Calu3 (cell line): ENCODE measurements at regions not wholly inside any gene's neighbourhood (a gene's known extent, or its start where the extent isn't known, plus 50 kb on each side); places are given as distances from the start of the nearest gene placed in this dataset.

Source experiments
- BruUV-seq: library from RNA; stranded (reverse); fragments of 400-500 nt; replicated peaks from 2 replicates; lab custom pipeline; 2021; lab: Mats Ljungman, UMichigan
- CTCF ChIA-PET: fragments of 300-600 bp; sonication (Branson Sonifier 250); formaldehyde crosslinking; loops from one replicate; lab custom pipeline; 2022; ENCODE audit warnings: antibody characterized with exemption; lab: Charles Lee
- DNase-seq: peaks from one replicate; pipeline ENCODE4 v3.0.0; 2022
- H3K27ac Mint-ChIP-seq: one replicate; pipeline ENCODE4 v1.8.0; 2022; ENCODE audit warnings: mixed read lengths; ENCODE audit not compliant: unreplicated experiment
- H3K27me3 Mint-ChIP-seq: one replicate; pipeline ENCODE4 v1.8.0; 2022; ENCODE audit warnings: mixed read lengths; ENCODE audit not compliant: unreplicated experiment
- H3K36me3 Mint-ChIP-seq: one replicate; pipeline ENCODE4 v1.8.0; 2022; ENCODE audit warnings: mild to moderate bottlenecking, moderate library complexity, mixed read lengths; ENCODE audit not compliant: insufficient read depth, unreplicated experiment
- H3K4me1 Mint-ChIP-seq: one replicate; pipeline ENCODE4 v1.8.0; 2022; ENCODE audit warnings: mild to moderate bottlenecking, low read depth, mixed read lengths; ENCODE audit not compliant: unreplicated experiment
- H3K4me3 Mint-ChIP-seq: one replicate; pipeline ENCODE4 v1.8.0; 2022; ENCODE audit warnings: mild to moderate bottlenecking, low read depth, moderate library complexity, mixed read lengths; ENCODE audit not compliant: unreplicated experiment
- H3K9me3 Mint-ChIP-seq: one replicate; pipeline ENCODE4 v1.8.0; 2022; ENCODE audit warnings: low read depth, mixed read lengths; ENCODE audit not compliant: unreplicated experiment
- intact Hi-C: fragments of 100-400 bp; cut with micrococcal nuclease; formaldehyde crosslinking; loops from one replicate; pipeline ENCODE4 v1.10.0; 2022; ENCODE audit not compliant: unreplicated experiment
- TF ChIP-seq, protein P1 (sequence below): fragments of 200-600 bp; IDR thresholded peaks from one replicate; pipeline ENCODE4 v1.8.0; 2022; ENCODE audit warnings: antibody characterized with exemption; ENCODE audit not compliant: unreplicated experiment

DNA sequence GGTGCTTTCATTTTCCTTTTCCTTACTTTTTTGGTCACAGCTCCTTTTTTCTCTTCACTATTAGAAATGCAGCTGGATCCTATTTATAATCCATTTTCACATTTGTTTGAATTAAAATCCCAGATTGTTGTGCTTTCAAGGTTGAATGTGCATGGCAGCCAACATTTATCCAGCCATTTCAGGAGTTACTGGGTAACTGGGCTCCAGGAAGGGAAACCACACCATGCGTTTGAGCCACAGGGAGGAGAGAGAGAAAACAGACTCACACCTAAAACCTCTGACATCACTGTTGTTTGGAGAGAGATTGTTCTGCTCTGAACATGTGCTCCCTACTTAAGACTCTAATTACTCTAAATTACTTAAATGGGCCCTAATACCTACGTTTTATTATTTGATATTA lies 173.4 kb downstream of the BMP2 start:
- no peak for DNase-seq
- no peaks in the 10 kb centered on the region for H3K36me3 Mint-ChIP-seq
- no peak overlapping the region for H3K4me3 Mint-ChIP-seq
- intact Hi-C loops = no loop called here
- TF ChIP-seq, protein P1, sequence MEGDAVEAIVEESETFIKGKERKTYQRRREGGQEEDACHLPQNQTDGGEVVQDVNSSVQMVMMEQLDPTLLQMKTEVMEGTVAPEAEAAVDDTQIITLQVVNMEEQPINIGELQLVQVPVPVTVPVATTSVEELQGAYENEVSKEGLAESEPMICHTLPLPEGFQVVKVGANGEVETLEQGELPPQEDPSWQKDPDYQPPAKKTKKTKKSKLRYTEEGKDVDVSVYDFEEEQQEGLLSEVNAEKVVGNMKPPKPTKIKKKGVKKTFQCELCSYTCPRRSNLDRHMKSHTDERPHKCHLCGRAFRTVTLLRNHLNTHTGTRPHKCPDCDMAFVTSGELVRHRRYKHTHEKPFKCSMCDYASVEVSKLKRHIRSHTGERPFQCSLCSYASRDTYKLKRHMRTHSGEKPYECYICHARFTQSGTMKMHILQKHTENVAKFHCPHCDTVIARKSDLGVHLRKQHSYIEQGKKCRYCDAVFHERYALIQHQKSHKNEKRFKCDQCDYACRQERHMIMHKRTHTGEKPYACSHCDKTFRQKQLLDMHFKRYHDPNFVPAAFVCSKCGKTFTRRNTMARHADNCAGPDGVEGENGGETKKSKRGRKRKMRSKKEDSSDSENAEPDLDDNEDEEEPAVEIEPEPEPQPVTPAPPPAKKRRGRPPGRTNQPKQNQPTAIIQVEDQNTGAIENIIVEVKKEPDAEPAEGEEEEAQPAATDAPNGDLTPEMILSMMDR = no peak
- H3K9me3 Mint-ChIP-seq = no peaks in the 10 kb centered on the region
- CTCF ChIA-PET = no interaction called here
- no peak overlapping the region for H3K27ac Mint-ChIP-seq
- H3K4me1 Mint-ChIP-seq = no peaks in the 10 kb centered on the region
- no TSS peak for BruUV-seq
- H3K27me3 Mint-ChIP-seq = no peaks in the 10 kb centered on the region

DNA sequence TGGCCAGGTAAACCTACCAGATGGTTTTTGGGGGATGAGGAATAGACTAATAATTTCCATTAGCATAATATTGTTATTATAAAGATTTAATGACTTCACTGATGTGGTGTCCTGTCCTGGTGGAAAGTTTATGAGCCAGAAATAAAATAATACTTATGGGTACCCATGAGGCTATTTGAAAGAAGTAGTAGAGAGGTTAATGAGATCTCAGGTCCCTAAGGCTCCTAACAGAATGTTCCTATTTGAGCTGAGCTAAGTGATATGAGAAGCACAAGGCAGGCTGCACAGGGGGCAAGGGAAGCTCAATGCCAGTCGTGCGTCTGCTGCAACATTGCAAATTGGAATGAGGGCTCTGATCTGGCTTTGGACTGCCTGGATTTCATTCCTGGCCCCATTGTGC lies 174.1 kb downstream of the BMP2 start:
- Mint-ChIP-seq H3K36me3 (no peaks in the 10 kb centered on the region), H3K9me3 (no peaks in the 10 kb centered on the region), H3K4me1 (no peaks in the 10 kb centered on the region), H3K27ac (no peak overlapping the region), H3K4me3 (no peak overlapping the region), H3K27me3 (no peaks in the 10 kb centered on the region)
- TF ChIP-seq, protein P1 = no peak
- no TSS peak for BruUV-seq
- intact Hi-C loops = no loop called here
- CTCF ChIA-PET = no interaction called here
- no peak for DNase-seq

DNA sequence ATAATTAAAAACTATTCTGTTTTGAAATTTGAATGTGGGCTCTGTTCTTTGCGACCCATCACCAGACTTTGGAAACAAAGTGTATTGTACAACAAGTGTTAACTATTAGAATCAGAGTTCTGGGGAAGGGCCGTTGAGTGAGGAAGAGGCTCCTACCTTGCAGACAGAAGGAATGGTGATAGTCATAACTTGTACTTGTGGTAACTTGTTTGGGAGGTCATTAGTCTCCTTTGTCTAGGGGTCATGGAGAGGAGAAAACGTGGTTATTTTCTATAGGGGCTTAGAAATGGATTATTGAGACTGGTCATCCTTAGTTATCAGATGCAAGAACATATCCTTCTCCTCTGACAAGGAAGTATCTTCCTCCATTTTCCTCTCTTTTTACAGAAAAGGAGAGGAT lies 174.8 kb downstream of the BMP2 start:
- no peak overlapping the region for H3K27ac Mint-ChIP-seq
- DNase-seq = no peak
- intact Hi-C loops = no loop called here
- CTCF ChIA-PET = no interaction called here
- no peaks in the 10 kb centered on the region for H3K9me3 Mint-ChIP-seq
- no peaks in the 10 kb centered on the region for H3K4me1 Mint-ChIP-seq
- BruUV-seq = no TSS peak
- no peaks in the 10 kb centered on the region for H3K27me3 Mint-ChIP-seq
- H3K36me3 Mint-ChIP-seq = no peaks in the 10 kb centered on the region
- H3K4me3 Mint-ChIP-seq = no peak overlapping the region
- TF ChIP-seq, protein P1 = no peak

GRCh38 chr20:6944292-6944691 lies 176.8 kb downstream of the BMP2 start:
- Mint-ChIP-seq H3K4me1 (no peaks in the 10 kb centered on the region), H3K27me3 (no peaks in the 10 kb centered on the region), H3K27ac (no peak overlapping the region), H3K4me3 (no peak overlapping the region), H3K36me3 (no peaks in the 10 kb centered on the region), H3K9me3 (no peaks in the 10 kb centered on the region)
- no TSS peak for BruUV-seq
- CTCF ChIA-PET = no interaction called here
- intact Hi-C loops = no loop called here
- TF ChIP-seq, protein P1 = no peak
- no peak for DNase-seq

DNA sequence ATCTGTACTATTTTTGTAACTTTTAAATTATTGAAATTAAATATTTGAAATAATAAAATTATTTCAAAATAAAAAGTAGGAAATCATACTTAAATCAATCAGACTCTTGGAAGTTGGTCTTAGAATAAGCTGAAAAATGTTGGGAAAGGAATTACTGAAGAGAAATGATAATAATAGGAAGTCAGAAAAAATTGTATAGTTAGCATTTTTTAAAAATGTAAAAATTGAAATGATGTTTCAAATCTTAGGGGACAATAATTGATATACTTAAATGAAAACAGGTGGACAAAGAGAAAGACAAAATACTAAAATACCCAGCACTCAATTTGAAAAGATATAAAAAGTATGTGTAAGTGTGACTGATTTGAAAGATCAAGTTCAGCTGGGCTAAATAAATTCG lies 186.1 kb downstream of the BMP2 start:
- TF ChIP-seq, protein P1 = no peak
- Mint-ChIP-seq H3K9me3 (peaks cover 3% of the 10 kb centered on the region), H3K4me3 (no peak overlapping the region), H3K27ac (no peak overlapping the region), H3K36me3 (no peaks in the 10 kb centered on the region), H3K27me3 (no peaks in the 10 kb centered on the region), H3K4me1 (no peaks in the 10 kb centered on the region)
- no TSS peak for BruUV-seq
- no peak for DNase-seq
- intact Hi-C loops = no loop called here
- CTCF ChIA-PET = no interaction called here
